OCI-LY7 (cell line): ENCODE measurements at regions not wholly inside any gene's neighbourhood (a gene's known extent, or its start where the extent isn't known, plus 50 kb on each side); places are given as distances from the start of the nearest gene placed in this dataset.

Experiments used
- BruUV-seq: library from RNA; stranded (reverse); fragments of 400-500 nt; replicated peaks from 2 replicates; lab custom pipeline; 2021; lab: Mats Ljungman, UMichigan
- CTCF ChIA-PET: fragments of 300-600 bp; sonication (Branson Sonifier 250); formaldehyde crosslinking; loops from one replicate; lab custom pipeline; 2022; ENCODE audit warnings: antibody characterized with exemption; ENCODE audit not compliant: unreplicated experiment; lab: Charles Lee
- POLR2A ChIA-PET: fragments of 300-600 bp; sonication (Branson Sonifier 250); formaldehyde crosslinking; loops from one replicate; lab custom pipeline; 2022; ENCODE audit warnings: antibody characterized with exemption; lab: Charles Lee
- DNase-seq: peaks from one replicate; pipeline ENCODE4 v3.0.0-alpha.2; 2015; ENCODE audit warnings: low spot score
- H2AFZ ChIP-seq: fragments of 200-600 bp; sonication (generic), shearing (Covaris generic); 2 replicates; pipeline ENCODE4 v1.6.1; 2014; ENCODE audit warnings: mild to moderate bottlenecking, antibody characterized with exemption, low read length, moderate library complexity
- H3K27ac ChIP-seq: fragments of 200-600 bp; sonication (generic); 2 replicates; pipeline ENCODE4 v1.5.1; 2014; ENCODE audit warnings: mixed run types, low read depth, mild to moderate bottlenecking, moderate library complexity, low read length, inconsistent platforms; ENCODE audit not compliant: poor library complexity, severe bottlenecking
- H3K36me3 ChIP-seq: fragments of 200-600 bp; sonication (generic); 2 replicates; pipeline ENCODE4 v1.6.1; 2014; ENCODE audit warnings: mild to moderate bottlenecking, antibody characterized with exemption, low read length, moderate library complexity, mixed read lengths; ENCODE audit not compliant: insufficient read depth
- H3K4me1 ChIP-seq: fragments of 200-600 bp; sonication (generic); 2 replicates; pipeline ENCODE4 v1.5.1; 2014; ENCODE audit warnings: mild to moderate bottlenecking, low read length; ENCODE audit not compliant: insufficient read depth, poor library complexity, severe bottlenecking
- H3K4me2 ChIP-seq: fragments of 200-600 bp; sonication (generic); 2 replicates; pipeline ENCODE4 v1.6.1; 2014; ENCODE audit warnings: mild to moderate bottlenecking, low read length
- H3K4me3 ChIP-seq: fragments of 200-600 bp; sonication (generic); 2 replicates; pipeline ENCODE4 v1.5.1; 2014; ENCODE audit warnings: mild to moderate bottlenecking, low read depth, low read length; ENCODE audit not compliant: poor library complexity, severe bottlenecking
- H3K79me2 ChIP-seq: fragments of 200-600 bp; sonication (generic); 2 replicates; pipeline ENCODE4 v1.6.1; 2016; ENCODE audit warnings: low read depth, mild to moderate bottlenecking, low read length, moderate library complexity, mixed read lengths; ENCODE audit not compliant: insufficient read depth
- H3K9me2 ChIP-seq: fragments of 200-600 bp; sonication (generic); 2 replicates; pipeline ENCODE4 v1.6.1; 2016; ENCODE audit warnings: mild to moderate bottlenecking, low read length, mixed read lengths; ENCODE audit not compliant: insufficient read depth
- H3K9me3 ChIP-seq: fragments of 200-600 bp; sonication (generic); 2 replicates; pipeline ENCODE4 v1.6.1; 2014; ENCODE audit warnings: mild to moderate bottlenecking, mixed run types, low read length, mixed read lengths
- H4K20me1 ChIP-seq: fragments of 200-600 bp; sonication (generic); 2 replicates; pipeline ENCODE4 v1.6.1; 2014; ENCODE audit warnings: mild to moderate bottlenecking, antibody characterized with exemption, low read length, moderate library complexity, mixed read lengths; ENCODE audit not compliant: insufficient read depth
- EZH2phosphoT487 ChIP-seq: fragments of 200-600 bp; sonication (generic); IDR thresholded peaks from 2 replicates; pipeline ENCODE4 v1.6.1; 2018; ENCODE audit warnings: low read depth, borderline replicate concordance, mild to moderate bottlenecking, mixed run types, antibody characterized with exemption, low read length, moderate library complexity, mixed read lengths
- intact Hi-C: fragments of 100-400 bp; cut with micrococcal nuclease; formaldehyde crosslinking; loops from one replicate; pipeline ENCODE4 v1.10.0; 2022; ENCODE audit not compliant: unreplicated experiment
- TF ChIP-seq, protein P1 (sequence below): fragments of 200-600 bp; sonication (generic); conservative IDR thresholded peaks from 2 replicates; pipeline ENCODE4 v1.5.1; 2014; ENCODE audit warnings: mild to moderate bottlenecking, antibody characterized with exemption, low read length, moderate library complexity, mixed read lengths

DNA sequence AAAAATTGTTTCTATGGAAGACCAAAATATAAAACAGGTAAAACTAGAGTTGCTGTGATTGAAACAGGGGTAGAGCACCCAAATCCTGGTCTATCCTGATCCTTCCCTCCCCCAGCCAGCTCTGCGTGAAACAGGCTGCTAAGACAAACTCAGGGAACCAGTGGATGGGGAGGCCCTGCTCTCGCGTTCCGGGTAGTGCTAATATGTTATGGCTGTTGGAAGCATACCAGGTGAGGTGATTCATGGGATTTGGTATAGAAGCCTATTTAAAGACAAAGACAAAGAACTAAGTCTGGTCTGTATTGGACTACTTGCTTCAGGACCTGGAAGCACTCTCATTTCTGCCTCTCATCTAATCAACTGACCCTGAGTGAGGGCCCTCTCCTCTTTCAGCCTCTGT is 63.0 kb upstream of the CCBE1 start:
- no TSS peak for BruUV-seq
- H4K20me1 ChIP-seq, result no peaks in the 10 kb centered on the region
- H2AFZ ChIP-seq, result no peak overlapping the region
- no peak overlapping the region for H3K4me2 ChIP-seq
- CTCF ChIA-PET, result no interaction called here
- H3K4me1 ChIP-seq, result no peaks in the 10 kb centered on the region
- intact Hi-C loops, result no loop called here
- H3K36me3 ChIP-seq, result no peaks in the 10 kb centered on the region
- no peaks in the 10 kb centered on the region for H3K9me3 ChIP-seq
- no peaks in the 10 kb centered on the region for H3K79me2 ChIP-seq
- POLR2A ChIA-PET, result no interaction called here
- no peak overlapping the region for H3K27ac ChIP-seq
- TF ChIP-seq, protein P1, sequence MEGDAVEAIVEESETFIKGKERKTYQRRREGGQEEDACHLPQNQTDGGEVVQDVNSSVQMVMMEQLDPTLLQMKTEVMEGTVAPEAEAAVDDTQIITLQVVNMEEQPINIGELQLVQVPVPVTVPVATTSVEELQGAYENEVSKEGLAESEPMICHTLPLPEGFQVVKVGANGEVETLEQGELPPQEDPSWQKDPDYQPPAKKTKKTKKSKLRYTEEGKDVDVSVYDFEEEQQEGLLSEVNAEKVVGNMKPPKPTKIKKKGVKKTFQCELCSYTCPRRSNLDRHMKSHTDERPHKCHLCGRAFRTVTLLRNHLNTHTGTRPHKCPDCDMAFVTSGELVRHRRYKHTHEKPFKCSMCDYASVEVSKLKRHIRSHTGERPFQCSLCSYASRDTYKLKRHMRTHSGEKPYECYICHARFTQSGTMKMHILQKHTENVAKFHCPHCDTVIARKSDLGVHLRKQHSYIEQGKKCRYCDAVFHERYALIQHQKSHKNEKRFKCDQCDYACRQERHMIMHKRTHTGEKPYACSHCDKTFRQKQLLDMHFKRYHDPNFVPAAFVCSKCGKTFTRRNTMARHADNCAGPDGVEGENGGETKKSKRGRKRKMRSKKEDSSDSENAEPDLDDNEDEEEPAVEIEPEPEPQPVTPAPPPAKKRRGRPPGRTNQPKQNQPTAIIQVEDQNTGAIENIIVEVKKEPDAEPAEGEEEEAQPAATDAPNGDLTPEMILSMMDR, result no peak
- TF ChIP-seq EZH2phosphoT487, result no peak
- DNase-seq, result no peak
- no peak overlapping the region for H3K4me3 ChIP-seq
- H3K9me2 ChIP-seq, result no peaks in the 10 kb centered on the region

DNA sequence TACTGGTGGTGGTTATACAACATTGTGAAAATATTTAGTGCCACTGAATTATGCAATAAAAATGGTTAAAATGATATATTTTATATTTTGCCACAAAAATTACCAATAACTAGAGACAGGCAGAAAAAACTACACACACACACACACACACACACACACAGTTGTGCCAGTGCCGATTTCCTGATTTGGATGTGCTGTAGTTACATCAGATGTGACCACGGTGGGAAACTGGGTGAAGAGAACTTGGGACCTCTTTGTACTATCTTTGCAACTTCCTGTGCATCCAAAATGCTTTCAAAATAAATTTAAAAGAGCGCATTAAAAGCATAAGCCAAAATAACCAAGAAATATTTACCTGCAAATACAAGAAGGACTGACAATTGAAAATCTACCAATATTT is 61.6 kb upstream of the CCBE1 start:
- Histone ChIP-seq H3K27ac (no peak overlapping the region), H3K79me2 (no peaks in the 10 kb centered on the region), H3K9me2 (no peaks in the 10 kb centered on the region), H3K36me3 (no peaks in the 10 kb centered on the region), H3K4me2 (no peak overlapping the region), H3K4me1 (no peaks in the 10 kb centered on the region), H3K9me3 (no peaks in the 10 kb centered on the region), H3K4me3 (no peak overlapping the region), H4K20me1 (no peaks in the 10 kb centered on the region), H2AFZ (no peak overlapping the region)
- TF ChIP-seq, protein P1, result no peak
- no peak for TF ChIP-seq EZH2phosphoT487
- POLR2A ChIA-PET, result no interaction called here
- no TSS peak for BruUV-seq
- intact Hi-C loops, result no loop called here
- no peak for DNase-seq
- CTCF ChIA-PET, result no interaction called here

DNA sequence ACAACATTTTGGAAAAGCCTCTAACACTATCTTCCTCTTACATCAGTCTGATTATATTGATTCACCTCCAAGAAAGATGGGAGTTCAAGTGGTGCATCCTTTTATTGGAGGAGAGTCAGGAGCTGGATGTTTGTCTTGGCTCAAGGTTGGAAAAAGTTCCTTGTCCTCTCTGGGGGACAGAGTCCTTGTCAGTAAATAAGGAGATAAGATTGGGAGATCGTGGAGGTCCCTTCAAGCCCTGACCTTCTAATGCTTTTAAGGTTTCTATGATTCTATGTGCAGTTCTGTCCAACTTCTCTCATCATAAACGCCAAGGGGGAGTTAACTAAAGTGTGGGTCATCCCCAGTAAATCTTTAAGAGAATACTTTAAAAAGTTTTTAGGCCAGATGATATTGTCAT is 60.9 kb upstream of the CCBE1 start:
- no peak for DNase-seq
- H3K4me2 ChIP-seq, result no peak overlapping the region
- no peak overlapping the region for H3K4me3 ChIP-seq
- no peaks in the 10 kb centered on the region for H4K20me1 ChIP-seq
- intact Hi-C loops, result no loop called here
- H3K4me1 ChIP-seq, result no peaks in the 10 kb centered on the region
- H2AFZ ChIP-seq, result no peak overlapping the region
- H3K9me2 ChIP-seq, result no peaks in the 10 kb centered on the region
- no TSS peak for BruUV-seq
- no peak overlapping the region for H3K27ac ChIP-seq
- H3K79me2 ChIP-seq, result no peaks in the 10 kb centered on the region
- POLR2A ChIA-PET, result no interaction called here
- H3K36me3 ChIP-seq, result no peaks in the 10 kb centered on the region
- TF ChIP-seq, protein P1, result no peak
- TF ChIP-seq EZH2phosphoT487, result no peak
- CTCF ChIA-PET, result no interaction called here
- H3K9me3 ChIP-seq, result no peaks in the 10 kb centered on the region
